Renal pelvis (tissue), 1 donor: ENCODE measurements at regions not wholly inside any gene's neighbourhood (a gene's known extent, or its start where the extent isn't known, plus 50 kb on each side); places are given as distances from the start of the nearest gene placed in this dataset.
"Not testable (repeated sequence)": the region's sequence is repeated elsewhere in the genome, so short reads cannot be mapped to it uniquely, and the experiment has no call there.

ENCODE experiments used
- DNase-seq: peaks from one replicate; pipeline ENCODE4 v3.0.0-alpha.2; 2013

DNA sequence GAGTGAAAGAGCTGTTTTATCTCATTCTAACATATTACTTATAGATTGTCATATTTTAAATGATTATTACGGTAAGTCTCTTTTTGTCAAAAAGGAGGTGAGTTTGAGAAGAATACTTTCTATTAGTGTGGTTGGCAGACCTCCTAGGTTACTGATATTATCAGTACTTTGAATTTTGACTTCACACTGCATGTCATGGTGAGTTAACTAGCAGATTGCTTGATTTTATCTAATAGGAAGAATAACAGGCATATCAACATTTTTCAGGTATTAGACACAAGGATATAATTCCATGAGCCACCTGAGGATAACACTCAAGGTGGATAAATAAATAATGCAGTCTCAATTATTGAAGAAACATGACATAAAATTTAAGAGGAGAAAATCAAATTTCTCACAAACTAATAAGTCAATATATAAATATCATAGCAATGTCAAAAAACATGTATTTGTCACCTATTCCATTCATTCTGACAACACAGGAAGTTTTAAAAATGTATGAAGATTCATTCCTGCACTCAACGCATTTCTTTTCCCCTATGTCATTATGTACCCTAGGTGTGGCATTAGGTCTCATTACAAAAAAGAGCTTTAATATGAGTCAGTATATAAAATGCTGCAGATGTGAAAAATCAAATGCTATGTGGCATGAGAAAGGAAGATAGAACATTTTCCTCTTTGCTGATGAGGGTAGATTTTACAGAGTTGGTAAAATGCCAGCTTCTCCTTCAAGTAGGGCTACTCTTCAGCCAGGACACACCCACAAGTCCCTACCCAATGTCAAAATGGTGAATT, 1621.6 kb downstream of the REEP3 start:
- no peak for DNase-seq

- DNase-seq, result no peak
Observed at GRCh38 chr10:65143723-65144122, 1622.5 kb downstream of the REEP3 start.

- no peak for DNase-seq
Observed at GRCh38 chr10:65149878-65150277, 1628.7 kb downstream of the REEP3 start.

- no peak for DNase-seq
Observed at GRCh38 chr10:65166272-65166671, 1645.1 kb downstream of the REEP3 start.

GRCh38 chr10:65172249-65172648, 1651.0 kb downstream of the REEP3 start:
- no peak for DNase-seq

DNA sequence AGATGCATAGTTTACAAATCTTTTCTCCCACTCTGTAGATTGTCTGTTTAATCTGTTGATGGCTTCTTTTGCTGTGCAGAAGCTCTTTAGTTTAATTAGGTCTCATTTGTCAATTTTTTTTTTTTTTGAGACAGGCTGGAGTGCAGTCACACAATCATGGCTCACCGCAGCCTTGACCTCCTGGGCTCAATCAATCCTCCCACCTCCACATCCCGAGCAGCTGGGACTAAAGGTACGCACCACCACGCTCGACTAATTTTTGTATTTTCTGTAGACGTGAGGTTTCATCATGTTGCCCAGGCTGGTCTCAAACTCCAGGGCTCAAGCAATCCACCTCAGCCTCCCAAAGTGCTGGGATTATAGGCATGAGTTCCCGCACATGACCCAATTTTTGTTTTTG, 1655.8 kb downstream of the REEP3 start:
- DNase-seq, result no peak

DNA sequence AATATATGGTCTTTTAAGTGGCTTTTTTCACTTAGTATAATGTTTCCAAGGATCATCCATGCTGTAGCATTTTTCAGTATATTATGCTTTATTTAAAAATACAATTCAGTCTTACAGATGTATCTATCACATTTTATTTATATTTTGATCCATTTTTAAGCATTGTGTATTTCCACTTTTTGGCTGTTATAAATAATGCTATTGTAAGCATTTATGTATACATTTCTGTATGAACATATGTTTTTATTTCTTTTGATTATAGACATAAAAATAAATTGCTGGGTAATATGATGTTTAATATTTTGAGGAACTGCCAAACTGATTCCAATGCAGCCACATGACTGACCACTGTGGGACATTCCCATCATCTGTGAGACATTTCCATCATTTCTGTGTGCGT, 1662.0 kb downstream of the REEP3 start:
- DNase-seq, result no peak

DNA sequence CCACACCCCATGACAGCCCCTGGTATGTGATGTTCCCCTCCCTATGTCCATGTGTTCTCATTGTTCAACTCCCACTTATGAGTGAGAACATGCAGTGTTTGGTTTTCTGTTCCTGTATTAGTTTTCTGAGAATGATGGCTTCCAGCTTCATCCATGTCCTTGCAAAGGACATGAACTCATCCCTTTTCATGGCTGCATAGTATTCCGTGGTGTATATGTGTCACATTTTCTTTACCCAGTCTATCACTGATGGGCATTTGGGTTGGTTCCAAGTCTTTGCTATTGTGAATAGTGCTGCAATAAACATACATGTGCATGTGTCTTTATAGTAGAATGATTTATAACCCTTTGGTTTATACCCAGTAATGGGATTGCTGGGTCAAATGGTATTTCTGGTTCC, 1665.5 kb downstream of the REEP3 start:
- not testable (repeated sequence) for DNase-seq

- no peak for DNase-seq
Observed at GRCh38 chr10:65194126-65194525, 1672.9 kb downstream of the REEP3 start.

DNA sequence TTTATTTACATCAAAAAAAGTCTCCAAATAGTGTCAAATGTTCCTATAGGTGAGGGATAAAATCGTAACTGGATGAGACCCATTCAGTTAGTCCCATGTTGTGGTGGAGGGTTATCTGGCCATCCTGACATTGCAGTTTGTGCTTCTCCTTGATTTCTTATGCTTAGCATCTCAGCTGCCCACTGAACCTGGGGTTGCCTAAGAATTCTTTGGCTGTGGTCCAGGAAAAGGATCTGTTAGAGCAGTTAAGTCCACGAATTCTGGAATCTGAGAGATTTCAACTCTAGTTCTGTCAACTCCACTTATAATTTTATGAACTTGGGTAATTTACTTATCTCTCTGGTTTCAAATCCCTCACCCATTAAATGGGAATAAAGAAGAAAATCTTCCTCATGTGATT, 1673.4 kb downstream of the REEP3 start:
- DNase-seq, result no peak

DNA sequence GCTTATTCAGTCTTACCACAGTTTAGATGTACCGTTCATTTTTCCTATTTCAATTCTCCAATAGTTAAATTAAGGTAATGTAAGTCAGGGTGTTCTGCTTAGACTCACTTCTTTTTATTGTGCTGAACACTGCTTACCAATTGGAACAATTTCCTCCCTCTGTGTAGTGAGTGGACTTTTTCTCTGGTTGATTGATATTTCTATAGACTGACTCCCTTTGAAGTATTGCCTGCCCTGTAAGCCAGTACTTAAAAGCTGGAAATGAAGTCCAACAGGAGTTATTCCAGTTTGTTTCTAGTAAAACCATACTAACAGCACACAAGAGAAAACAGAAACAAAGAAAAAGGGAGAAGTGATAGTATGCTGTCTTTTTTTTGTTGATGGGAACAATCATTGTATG, 1674.9 kb downstream of the REEP3 start:
- DNase-seq, result no peak

DNA sequence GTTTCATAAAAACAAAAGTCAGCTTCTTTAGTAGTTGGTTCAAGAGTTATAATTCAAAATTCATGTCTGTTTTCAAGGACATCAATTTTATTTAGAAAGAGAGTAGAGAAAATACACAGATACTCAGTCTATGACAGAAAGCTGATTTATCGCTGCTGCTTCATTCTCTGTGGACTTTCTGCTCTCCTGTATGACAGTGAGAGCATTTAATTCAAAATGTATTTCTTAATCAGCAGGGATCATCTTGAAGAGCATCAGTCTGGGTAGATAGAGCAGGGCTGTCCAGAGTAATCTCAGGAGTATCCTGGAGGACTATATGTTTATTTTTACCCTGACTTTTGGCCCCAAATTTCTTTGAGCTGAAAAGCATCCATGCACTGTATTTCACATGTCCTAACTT, 1676.7 kb downstream of the REEP3 start:
- no peak for DNase-seq

DNA sequence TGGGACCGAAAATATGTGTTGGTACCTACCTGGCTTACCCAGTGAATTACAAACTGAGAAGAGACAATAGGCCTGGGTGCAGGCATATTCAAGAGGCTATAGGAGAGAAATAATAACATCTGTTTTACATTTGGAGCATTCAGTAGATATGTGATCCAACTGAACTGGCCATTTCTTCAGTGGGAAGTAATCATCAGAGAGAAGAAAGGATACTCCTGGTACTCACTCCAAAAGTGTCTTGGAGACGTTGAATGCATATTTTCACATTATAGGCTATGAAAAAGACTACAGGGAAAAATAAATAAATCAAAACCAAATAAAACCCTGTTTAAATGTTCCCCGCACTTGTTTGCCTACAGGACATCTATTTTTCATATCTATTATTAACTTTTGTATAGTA, 1680.3 kb downstream of the REEP3 start:
- DNase-seq, result no peak

GRCh38 chr10:65204999-65205398, 1683.8 kb downstream of the REEP3 start:
- DNase-seq, result no peak

GRCh38 chr10:65213170-65213569, 1692.0 kb downstream of the REEP3 start:
- no peak for DNase-seq

- DNase-seq, result no peak
Observed at GRCh38 chr10:65219444-65219843, 1698.2 kb downstream of the REEP3 start.

DNA sequence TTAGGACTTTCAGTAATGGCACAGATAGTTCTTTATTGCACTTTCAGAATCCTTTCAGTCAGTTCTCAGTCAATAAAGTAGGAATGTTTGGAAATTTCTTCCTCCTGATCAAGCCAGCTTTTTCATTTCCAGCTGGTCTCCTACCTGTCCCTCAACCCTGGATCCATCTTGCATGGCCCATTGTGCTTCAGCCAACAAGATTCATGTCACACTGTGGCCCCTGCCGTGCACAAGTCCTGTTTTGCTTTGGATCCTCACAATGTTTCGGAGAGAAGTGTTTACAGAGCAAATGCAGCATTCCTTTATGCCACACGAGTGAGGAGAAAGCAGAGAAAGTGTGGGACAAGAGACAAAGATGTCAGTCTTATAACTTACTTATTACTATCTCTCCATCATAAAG, 1694.7 kb upstream of the LRRTM3 start:
- DNase-seq, result no peak

DNA sequence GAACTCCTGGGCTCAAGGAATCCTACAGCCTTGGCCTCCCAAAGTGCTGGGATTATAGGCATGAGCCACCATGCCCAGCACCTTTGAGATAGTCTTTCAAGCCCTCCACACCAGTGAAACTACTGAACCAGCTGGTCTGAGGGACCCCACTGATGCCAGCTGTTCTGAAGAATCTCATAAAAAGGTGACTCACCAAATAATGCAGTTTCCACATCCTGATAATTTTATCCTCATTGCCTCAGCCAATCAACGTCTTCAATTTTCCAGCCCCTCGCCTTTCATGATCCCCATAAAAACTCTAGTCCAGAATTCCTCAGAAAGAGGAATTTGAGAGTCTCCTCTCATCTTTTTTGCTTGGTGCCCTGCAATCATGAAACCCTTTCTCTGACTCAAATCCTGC, 1691.6 kb upstream of the LRRTM3 start:
- no peak for DNase-seq

GRCh38 chr10:65235266-65235665, 1690.6 kb upstream of the LRRTM3 start:
- DNase-seq, result no peak

GRCh38 chr10:65235846-65236245, 1690.0 kb upstream of the LRRTM3 start:
- DNase-seq, result no peak

DNA sequence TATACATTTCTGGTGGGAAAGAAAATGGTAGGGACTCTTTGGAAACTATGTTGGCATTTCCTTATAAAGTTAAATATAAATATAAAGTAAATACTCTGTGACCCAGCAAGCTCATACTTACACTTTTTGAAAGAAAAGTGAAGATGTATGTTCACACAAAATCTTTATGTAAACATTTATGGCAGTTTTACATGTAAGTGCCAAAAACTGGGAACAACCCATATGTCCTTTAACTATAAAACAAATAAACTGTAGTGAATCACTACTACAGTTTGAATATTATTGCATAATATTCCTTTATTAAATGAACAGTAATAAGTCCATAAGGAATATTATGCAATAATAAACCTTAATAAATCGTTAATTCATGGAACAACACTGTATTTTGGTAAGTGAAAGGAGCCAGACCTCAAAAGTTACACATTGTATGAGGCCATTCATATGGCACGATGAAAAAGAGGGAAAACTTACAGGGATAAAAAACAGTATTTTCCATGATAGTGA, 1660.3 kb upstream of the LRRTM3 start:
- DNase-seq, result no peak

DNA sequence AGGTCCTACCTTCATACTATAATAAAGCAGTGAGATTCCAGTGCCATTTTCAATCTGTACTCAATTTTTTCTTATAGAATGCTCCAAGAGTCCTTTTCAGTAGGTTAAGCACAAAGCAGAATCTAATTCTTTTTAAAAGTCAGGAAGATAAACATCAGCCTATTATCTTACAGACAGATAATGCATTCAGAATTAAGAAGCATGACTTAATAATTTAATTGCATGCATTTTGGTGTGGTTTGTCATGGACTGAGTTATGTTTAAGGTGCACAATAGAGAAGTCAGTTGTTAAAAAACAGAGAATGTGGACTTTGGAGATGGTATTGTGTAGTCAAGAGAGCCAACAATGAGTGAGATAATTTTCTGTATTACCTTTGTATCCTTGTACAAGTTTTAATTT, 1656.3 kb upstream of the LRRTM3 start:
- DNase-seq, result not testable (repeated sequence)

GRCh38 chr10:65270969-65271368, 1654.9 kb upstream of the LRRTM3 start:
- DNase-seq, result no peak

GRCh38 chr10:65273115-65273514, 1652.7 kb upstream of the LRRTM3 start:
- no peak for DNase-seq
